ENCODE measurements at regions not wholly inside any gene's neighbourhood (a gene's known extent, or its start where the extent isn't known, plus 50 kb on each side); places are given as distances from the start of the nearest gene placed in this dataset.

- Histone ChIP-seq H2AFZ (ENCODE audit: low read length) (no peak overlapping the region), H4K8ac (ENCODE audit: extremely low read depth, insufficient read depth, low read length) (no peak overlapping the region), H3K27ac (ENCODE audit: low read depth, low read length) (no peak overlapping the region), H4K91ac (replicated peaks; ENCODE audit: insufficient read length, low read length) (no peak overlapping the region), H3K56ac (replicated peaks; ENCODE audit: insufficient read length, low read depth, low read length) (no peak overlapping the region), H2BK15ac (ENCODE audit: low read length) (no peak overlapping the region), H3K36me3 (ENCODE audit: control insufficient read depth in 2 of 4, insufficient read depth in 4 of 4, low read length in 3 of 4) (no peaks in the 10 kb centered on the region), H3K79me1 (ENCODE audit: low read depth, low read length) (no peaks in the 10 kb centered on the region), H3K4me1 (replicated peaks in 1 of 4; ENCODE audit: control insufficient read depth in 3 of 4, insufficient read depth in 4 of 4, low read length in 3 of 4) (no peaks in the 10 kb centered on the region), H3K9me3 (ENCODE audit: insufficient read depth in 2 of 2, low read depth in 1 of 2, low read length in 1 of 2) (no peaks in the 10 kb centered on the region), H3K79me2 (ENCODE audit: control insufficient read depth in 1 of 2, insufficient read depth in 2 of 2, low read length in 2 of 2) (no peaks in the 10 kb centered on the region), H3K4ac (replicated peaks; ENCODE audit: insufficient read length, low read depth, low read length) (no peak overlapping the region), H3K27me3 (replicated peaks in 1 of 4; ENCODE audit: control insufficient read depth in 3 of 4, extremely low read depth in 1 of 4, insufficient read depth in 3 of 4, low read length in 3 of 4) (no peaks in the 10 kb centered on the region), H2BK20ac (ENCODE audit: low read length) (no peak overlapping the region), H2BK12ac (ENCODE audit: low read depth, low read length) (no peak overlapping the region), H2BK5ac (ENCODE audit: low read depth, low read length) (no peak overlapping the region), H2BK120ac (replicated peaks; ENCODE audit: low read depth, low read length) (no peak overlapping the region), H3K9ac (replicated peaks in 1 of 4; ENCODE audit: extremely low read depth in 1 of 4, low read depth in 3 of 4, low read length in 3 of 4) (no peak overlapping the region), H3K23ac (ENCODE audit: insufficient read length) (no peak overlapping the region), H3K4me3 (ENCODE audit: extremely low read depth in 1 of 4, insufficient read depth in 2 of 4, low read depth in 3 of 4, low read length in 4 of 4) (no peak overlapping the region), H3K4me2 (ENCODE audit: insufficient read depth in 1 of 2, low read depth in 2 of 2, low read length in 2 of 2) (no peak overlapping the region), H2AK5ac (ENCODE audit: low read depth, low read length) (no peak overlapping the region), H4K5ac (ENCODE audit: insufficient read length, low read depth, low read length) (no peak overlapping the region), H3K23me2 (ENCODE audit: low read depth, low read length) (no peaks in the 10 kb centered on the region), H3K18ac (ENCODE audit: extremely low read depth, low read length) (no peak overlapping the region), H3K14ac (ENCODE audit: insufficient read length) (no peak overlapping the region), H4K20me1 (replicated peaks in 1 of 2; ENCODE audit: control insufficient read depth in 1 of 2, insufficient read depth in 2 of 2, low read length in 2 of 2) (no peaks in the 10 kb centered on the region)
- ChIA-PET CTCF (ENCODE audit: partially characterized antibody) (interaction anchor here (0.6 to 1.5 kb wide), 4 partner anchors 20 to 611 kb away, joined by 3 read pairs; no protein-coding TSS in a partner anchor), POLR2A (ENCODE audit: partially characterized antibody) (no interaction called here)
- DNase-seq (ENCODE audit: low read depth in 1 of 2, low spot score in 2 of 2) (no peak), FAIRE-seq (no peak)
- no peak for TF ChIP-seq NANOG (IDR thresholded peaks at IDR 0.05; ENCODE audit: insufficient read depth, low read depth, low read length, poor library complexity, severe bottlenecking)
- no peak for TF ChIP-seq CHD1 (IDR thresholded peaks at IDR 0.05; ENCODE audit: low read depth, low read length)
- no peak for TF ChIP-seq RNF2 (IDR thresholded peaks at IDR 0.05; ENCODE audit: borderline replicate concordance, low read depth, low read length, missing control alignments, poor library complexity, severe bottlenecking)
- no peak for TF ChIP-seq FOSL1 (IDR thresholded peaks at IDR 0.05; ENCODE audit: insufficient read depth, low read depth, low read length)
- TF ChIP-seq ATF3 (IDR thresholded peaks at IDR 0.05; ENCODE audit: insufficient read depth, low read depth, low read length), result no peak
- no peak for TF ChIP-seq HDAC6 (IDR thresholded peaks at IDR 0.05; ENCODE audit: low read depth, low read length)
- no peak for TF ChIP-seq YY1 (IDR thresholded peaks at IDR 0.05; ENCODE audit: low read depth, low read length)
- no peak for TF ChIP-seq USF2 (IDR thresholded peaks at IDR 0.05; ENCODE audit: low read length)
- WGBS, 2 experiments (ENCODE audit: extremely low coverage in 1 of 2, insufficient coverage in 1 of 2, insufficient read length in 1 of 2, insufficient replicate concordance in 2 of 2, low coverage in 1 of 2, low lambda C conversion rate in 2 of 2, missing lambda C conversion rate in 1 of 2), result 90% methylated on average over 5 of the region's 5 CpGs; no CpG with 5 or more reads in 1 of the 2 experiments
Measured at GRCh38 chr7:71042591-71042990, 89.4 kb upstream of the GALNT17 start.

All from H1 (cell line).